ENCODE measurements at regions not wholly inside any gene's neighbourhood (a gene's known extent, or its start where the extent isn't known, plus 50 kb on each side); places are given as distances from the start of the nearest gene placed in this dataset.
"Not testable (repeated sequence)": the region's sequence is repeated elsewhere in the genome, so short reads cannot be mapped to it uniquely, and the experiment has no call there.

DNA sequence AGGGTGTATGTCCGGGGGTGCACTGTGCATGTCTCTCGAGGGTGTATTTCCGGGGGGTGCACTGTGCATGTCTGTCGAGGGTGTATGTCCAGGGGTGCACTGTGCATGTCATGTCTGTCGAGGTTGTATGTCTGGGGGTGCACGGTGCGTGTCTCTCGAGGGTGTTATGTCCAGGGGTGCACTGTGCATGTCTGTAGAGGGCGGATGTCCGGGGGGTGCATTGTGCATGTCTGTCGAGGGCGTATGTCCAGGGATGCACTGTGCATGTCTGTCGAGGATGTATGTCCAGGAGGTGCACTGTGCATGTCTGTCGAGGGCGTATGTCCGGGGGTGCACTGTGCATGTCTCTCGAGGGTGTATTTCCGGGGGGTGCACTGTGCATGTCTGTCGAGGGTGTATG, 249.8 kb upstream of the MYT1L start:
- not testable (repeated sequence) for TF ChIP-seq EZH2 (IDR thresholded peaks at IDR 0.05; ENCODE audit: low read depth)
- TF ChIP-seq, protein P1, sequence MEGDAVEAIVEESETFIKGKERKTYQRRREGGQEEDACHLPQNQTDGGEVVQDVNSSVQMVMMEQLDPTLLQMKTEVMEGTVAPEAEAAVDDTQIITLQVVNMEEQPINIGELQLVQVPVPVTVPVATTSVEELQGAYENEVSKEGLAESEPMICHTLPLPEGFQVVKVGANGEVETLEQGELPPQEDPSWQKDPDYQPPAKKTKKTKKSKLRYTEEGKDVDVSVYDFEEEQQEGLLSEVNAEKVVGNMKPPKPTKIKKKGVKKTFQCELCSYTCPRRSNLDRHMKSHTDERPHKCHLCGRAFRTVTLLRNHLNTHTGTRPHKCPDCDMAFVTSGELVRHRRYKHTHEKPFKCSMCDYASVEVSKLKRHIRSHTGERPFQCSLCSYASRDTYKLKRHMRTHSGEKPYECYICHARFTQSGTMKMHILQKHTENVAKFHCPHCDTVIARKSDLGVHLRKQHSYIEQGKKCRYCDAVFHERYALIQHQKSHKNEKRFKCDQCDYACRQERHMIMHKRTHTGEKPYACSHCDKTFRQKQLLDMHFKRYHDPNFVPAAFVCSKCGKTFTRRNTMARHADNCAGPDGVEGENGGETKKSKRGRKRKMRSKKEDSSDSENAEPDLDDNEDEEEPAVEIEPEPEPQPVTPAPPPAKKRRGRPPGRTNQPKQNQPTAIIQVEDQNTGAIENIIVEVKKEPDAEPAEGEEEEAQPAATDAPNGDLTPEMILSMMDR (conservative IDR thresholded peaks at IDR 0.05): not testable (repeated sequence)

Data from PC-9 (cell line).